ENCODE measurements at regions not wholly inside any gene's neighbourhood (a gene's known extent, or its start where the extent isn't known, plus 50 kb on each side); places are given as distances from the start of the nearest gene placed in this dataset.

DNA sequence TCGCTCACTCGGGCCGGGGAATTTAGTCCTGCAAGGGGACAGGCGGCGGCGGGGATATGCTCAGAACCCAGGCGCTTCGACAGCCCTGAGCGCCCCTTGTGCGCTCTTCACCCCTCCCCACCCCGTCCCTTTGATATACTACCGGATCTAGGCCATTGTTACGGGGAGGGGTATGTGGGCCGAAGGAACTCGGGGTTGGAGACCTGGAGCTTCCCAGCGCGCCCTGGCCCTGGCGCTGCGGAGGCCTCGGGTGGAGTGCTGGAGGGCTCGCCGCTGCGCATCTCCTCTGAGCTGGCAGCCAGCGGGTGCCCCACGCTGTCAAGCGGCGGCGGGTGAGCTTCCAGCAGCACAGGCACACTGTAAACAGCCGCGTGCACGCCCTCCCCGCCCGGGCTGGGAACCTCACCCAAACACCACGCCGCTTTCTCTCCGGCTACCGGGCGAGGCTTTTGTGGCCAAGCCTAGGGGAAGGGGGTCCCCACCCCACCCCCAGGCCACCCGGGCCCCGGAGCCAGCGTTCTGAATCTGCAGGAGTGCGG, 54.5 kb upstream of the BCOR start:
- Mint-ChIP-seq H3K4me1 (ENCODE audit: unreplicated experiment) (peaks cover 33% of the 10 kb centered on the region), H3K36me3 (ENCODE audit: low read depth, unreplicated experiment) (no peaks in the 10 kb centered on the region), H3K9me3 (ENCODE audit: unreplicated experiment) (no peaks in the 10 kb centered on the region), H3K27me3 (ENCODE audit: unreplicated experiment) (peaks cover 3% of the 10 kb centered on the region), H3K4me3 (ENCODE audit: unreplicated experiment) (peak overlapping the region; percentile 67), H3K27ac (ENCODE audit: unreplicated experiment) (no peak overlapping the region)
- peak; percentile 21 for DNase-seq (ENCODE audit: low spot score)
- TF ChIP-seq, protein P1, sequence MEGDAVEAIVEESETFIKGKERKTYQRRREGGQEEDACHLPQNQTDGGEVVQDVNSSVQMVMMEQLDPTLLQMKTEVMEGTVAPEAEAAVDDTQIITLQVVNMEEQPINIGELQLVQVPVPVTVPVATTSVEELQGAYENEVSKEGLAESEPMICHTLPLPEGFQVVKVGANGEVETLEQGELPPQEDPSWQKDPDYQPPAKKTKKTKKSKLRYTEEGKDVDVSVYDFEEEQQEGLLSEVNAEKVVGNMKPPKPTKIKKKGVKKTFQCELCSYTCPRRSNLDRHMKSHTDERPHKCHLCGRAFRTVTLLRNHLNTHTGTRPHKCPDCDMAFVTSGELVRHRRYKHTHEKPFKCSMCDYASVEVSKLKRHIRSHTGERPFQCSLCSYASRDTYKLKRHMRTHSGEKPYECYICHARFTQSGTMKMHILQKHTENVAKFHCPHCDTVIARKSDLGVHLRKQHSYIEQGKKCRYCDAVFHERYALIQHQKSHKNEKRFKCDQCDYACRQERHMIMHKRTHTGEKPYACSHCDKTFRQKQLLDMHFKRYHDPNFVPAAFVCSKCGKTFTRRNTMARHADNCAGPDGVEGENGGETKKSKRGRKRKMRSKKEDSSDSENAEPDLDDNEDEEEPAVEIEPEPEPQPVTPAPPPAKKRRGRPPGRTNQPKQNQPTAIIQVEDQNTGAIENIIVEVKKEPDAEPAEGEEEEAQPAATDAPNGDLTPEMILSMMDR (IDR thresholded peaks at IDR 0.05; ENCODE audit: unreplicated experiment): no peak

- Mint-ChIP-seq H3K4me3 (ENCODE audit: unreplicated experiment) (no peak overlapping the region), H3K4me1 (ENCODE audit: unreplicated experiment) (peaks cover 32% of the 10 kb centered on the region), H3K36me3 (ENCODE audit: low read depth, unreplicated experiment) (no peaks in the 10 kb centered on the region), H3K9me3 (ENCODE audit: unreplicated experiment) (no peaks in the 10 kb centered on the region), H3K27me3 (ENCODE audit: unreplicated experiment) (peaks cover 2% of the 10 kb centered on the region), H3K27ac (ENCODE audit: unreplicated experiment) (no peak overlapping the region)
- DNase-seq (ENCODE audit: low spot score): peak; percentile 18
- TF ChIP-seq, protein P1 (IDR thresholded peaks at IDR 0.05; ENCODE audit: unreplicated experiment): no peak
Measured at GRCh38 chrX:40151211-40152172, 53.7 kb upstream of the BCOR start.

- Mint-ChIP-seq H3K4me1 (ENCODE audit: unreplicated experiment) (peaks cover 32% of the 10 kb centered on the region), H3K4me3 (ENCODE audit: unreplicated experiment) (no peak overlapping the region), H3K27me3 (ENCODE audit: unreplicated experiment) (peaks cover 2% of the 10 kb centered on the region), H3K36me3 (ENCODE audit: low read depth, unreplicated experiment) (no peaks in the 10 kb centered on the region), H3K9me3 (ENCODE audit: unreplicated experiment) (no peaks in the 10 kb centered on the region), H3K27ac (ENCODE audit: unreplicated experiment) (no peak overlapping the region)
- TF ChIP-seq, protein P1 (IDR thresholded peaks at IDR 0.05; ENCODE audit: unreplicated experiment): no peak
- DNase-seq (ENCODE audit: low spot score): no peak
Measured at GRCh38 chrX:40150503-40150902, 52.7 kb upstream of the BCOR start.

DNA sequence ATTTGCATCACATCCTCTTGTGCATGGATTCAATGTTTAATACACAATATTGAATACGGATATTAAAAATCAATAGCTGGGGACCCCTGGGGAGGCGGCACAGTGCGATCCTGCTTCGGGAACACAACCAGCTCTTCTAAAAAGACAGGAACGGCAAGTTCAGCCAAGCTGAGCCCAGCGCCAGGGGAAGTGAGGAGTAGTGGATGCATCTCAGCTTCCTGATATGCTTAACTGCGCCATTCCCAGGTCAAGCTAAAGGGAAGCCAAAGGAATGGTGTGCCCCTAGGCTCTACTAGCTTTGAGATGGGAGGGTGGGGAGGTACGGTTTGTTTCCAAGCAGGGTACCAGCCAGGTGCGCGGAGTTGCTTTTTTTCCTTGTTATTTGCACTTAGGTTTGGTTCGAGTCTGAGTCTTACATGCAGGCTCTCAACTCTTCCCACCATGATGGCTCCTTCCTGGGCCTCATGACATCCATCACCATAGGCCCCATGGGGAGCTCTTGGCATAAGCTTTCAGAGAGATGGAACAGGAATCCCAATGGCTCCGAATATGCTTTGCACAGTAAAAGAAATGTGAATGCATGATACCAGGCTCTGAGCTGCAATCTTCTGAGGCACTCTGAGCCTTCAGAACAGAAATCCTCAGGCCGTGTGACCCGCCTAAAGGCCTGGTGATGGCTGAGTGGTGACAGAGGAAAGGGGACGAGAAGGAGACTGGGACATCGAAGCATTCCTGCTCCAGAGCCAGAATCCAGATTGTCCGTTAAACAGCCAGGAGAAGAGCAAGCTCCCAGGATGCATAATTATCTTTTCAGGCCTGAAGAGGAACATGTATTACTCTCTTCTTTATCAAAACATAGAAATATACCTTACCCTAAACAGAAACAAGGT, 51.8 kb upstream of the BCOR start:
- TF ChIP-seq, protein P1 (IDR thresholded peaks at IDR 0.05; ENCODE audit: unreplicated experiment): no peak
- no peak for DNase-seq (ENCODE audit: low spot score)
- H3K27ac Mint-ChIP-seq (ENCODE audit: unreplicated experiment): peak overlapping the region; percentile 72
- peaks cover 34% of the 10 kb centered on the region for H3K4me1 Mint-ChIP-seq (ENCODE audit: unreplicated experiment)
- peak overlapping the region; percentile 42 for H3K4me3 Mint-ChIP-seq (ENCODE audit: unreplicated experiment)
- H3K27me3 Mint-ChIP-seq (ENCODE audit: unreplicated experiment): peaks cover under 1% of the 10 kb centered on the region
- H3K9me3 Mint-ChIP-seq (ENCODE audit: unreplicated experiment): no peaks in the 10 kb centered on the region
- no peaks in the 10 kb centered on the region for H3K36me3 Mint-ChIP-seq (ENCODE audit: low read depth, unreplicated experiment)

Measured in endothelial cell (in vitro differentiated cells).